Brain microvascular endothelial cell (primary cell): ENCODE measurements at regions not wholly inside any gene's neighbourhood (a gene's known extent, or its start where the extent isn't known, plus 50 kb on each side); places are given as distances from the start of the nearest gene placed in this dataset.

Experiments
- DNase-seq: peaks from one replicate; pipeline ENCODE4 v3.0.0-alpha.2; 2020
- H3K27ac ChIP-seq: fragments of 250-450 bp; sonication (Bioruptor Pico); 2 replicates; pipeline ENCODE4 v1.5.1; 2020; ENCODE audit warnings: mild to moderate bottlenecking, moderate library complexity
- H3K27me3 ChIP-seq: fragments of 250-450 bp; sonication (Bioruptor Pico); replicated peaks from 2 replicates; pipeline ENCODE4 v1.5.1; 2020; ENCODE audit warnings: mild to moderate bottlenecking
- H3K36me3 ChIP-seq: fragments of 250-450 bp; sonication (Bioruptor Pico); replicated peaks from 2 replicates; pipeline ENCODE4 v1.5.1; 2020; ENCODE audit warnings: mild to moderate bottlenecking
- H3K4me3 ChIP-seq: 2 replicates; pipeline ENCODE4 v1.5.1; 2011; ENCODE audit warnings: low read depth, mild to moderate bottlenecking, control low read depth, low read length, moderate library complexity
- in situ Hi-C: cut with HindIII; loops from 2 replicates; pipeline ENCODE4 v1.10.0; 2017; ENCODE audit warnings: low sequenced_read_pairs, low pct_ligation_motif_present
- TF ChIP-seq, protein P1 (sequence below): IDR thresholded peaks from 2 replicates; pipeline ENCODE4 v1.5.1; 2011; ENCODE audit warnings: low read depth, mild to moderate bottlenecking, moderate library complexity, low read length, control low read depth, inconsistent platforms; ENCODE audit errors: missing control alignments

DNA sequence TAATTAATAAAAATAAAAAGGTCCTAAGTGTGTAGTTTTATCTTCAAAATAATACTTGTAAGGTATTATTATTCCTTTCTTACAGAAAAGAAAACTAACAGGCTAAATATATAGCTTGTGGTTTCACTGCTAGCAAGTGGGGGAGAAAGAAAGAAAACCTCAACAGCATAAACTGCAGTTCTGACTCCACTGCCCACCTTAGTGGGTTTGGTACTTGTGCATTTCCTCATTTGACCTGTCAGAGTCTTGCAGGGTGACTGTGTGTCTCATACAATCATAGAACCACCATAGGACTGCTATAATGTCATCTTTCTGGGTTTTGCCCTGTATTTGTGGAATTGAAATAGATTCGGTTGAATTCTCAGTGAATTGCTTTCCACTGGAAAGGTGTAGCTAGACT lies 94.7 kb upstream of the PUDP start:
- Histone ChIP-seq H3K36me3 (no peaks in the 10 kb centered on the region), H3K4me3 (no peak overlapping the region), H3K27ac (no peak overlapping the region), H3K27me3 (no peaks in the 10 kb centered on the region)
- DNase-seq = no peak
- in situ Hi-C loops = no loop called here
- TF ChIP-seq, protein P1, sequence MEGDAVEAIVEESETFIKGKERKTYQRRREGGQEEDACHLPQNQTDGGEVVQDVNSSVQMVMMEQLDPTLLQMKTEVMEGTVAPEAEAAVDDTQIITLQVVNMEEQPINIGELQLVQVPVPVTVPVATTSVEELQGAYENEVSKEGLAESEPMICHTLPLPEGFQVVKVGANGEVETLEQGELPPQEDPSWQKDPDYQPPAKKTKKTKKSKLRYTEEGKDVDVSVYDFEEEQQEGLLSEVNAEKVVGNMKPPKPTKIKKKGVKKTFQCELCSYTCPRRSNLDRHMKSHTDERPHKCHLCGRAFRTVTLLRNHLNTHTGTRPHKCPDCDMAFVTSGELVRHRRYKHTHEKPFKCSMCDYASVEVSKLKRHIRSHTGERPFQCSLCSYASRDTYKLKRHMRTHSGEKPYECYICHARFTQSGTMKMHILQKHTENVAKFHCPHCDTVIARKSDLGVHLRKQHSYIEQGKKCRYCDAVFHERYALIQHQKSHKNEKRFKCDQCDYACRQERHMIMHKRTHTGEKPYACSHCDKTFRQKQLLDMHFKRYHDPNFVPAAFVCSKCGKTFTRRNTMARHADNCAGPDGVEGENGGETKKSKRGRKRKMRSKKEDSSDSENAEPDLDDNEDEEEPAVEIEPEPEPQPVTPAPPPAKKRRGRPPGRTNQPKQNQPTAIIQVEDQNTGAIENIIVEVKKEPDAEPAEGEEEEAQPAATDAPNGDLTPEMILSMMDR = no peak

DNA sequence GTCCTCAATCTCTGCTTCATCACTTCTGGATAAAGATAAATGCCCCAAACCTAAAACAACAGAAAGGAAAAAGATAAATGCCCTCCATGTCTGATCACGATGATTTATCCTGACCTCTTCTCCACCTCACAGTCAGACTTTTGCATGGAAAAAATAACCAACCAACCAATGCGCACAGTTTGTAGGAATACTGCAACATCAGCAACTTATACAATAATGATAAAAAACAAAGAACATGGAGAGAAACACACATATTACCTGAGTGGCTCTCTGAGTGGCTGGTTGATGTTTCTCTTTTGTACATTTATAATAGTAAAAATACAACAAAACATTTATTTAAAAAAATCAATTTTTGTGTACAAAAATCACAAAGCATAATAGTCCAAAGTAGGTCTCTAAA lies 93.0 kb upstream of the PUDP start:
- no peaks in the 10 kb centered on the region for H3K36me3 ChIP-seq
- DNase-seq = no peak
- TF ChIP-seq, protein P1 = no peak
- H3K27me3 ChIP-seq = no peaks in the 10 kb centered on the region
- no peak overlapping the region for H3K4me3 ChIP-seq
- no peak overlapping the region for H3K27ac ChIP-seq
- in situ Hi-C loops = no loop called here

GRCh38 chrX:7235071-7235470 lies 87.1 kb upstream of the PUDP start:
- DNase-seq = no peak
- Histone ChIP-seq H3K4me3 (no peak overlapping the region), H3K36me3 (no peaks in the 10 kb centered on the region), H3K27ac (no peak overlapping the region), H3K27me3 (no peaks in the 10 kb centered on the region)
- in situ Hi-C loops = no loop called here
- TF ChIP-seq, protein P1 = no peak

GRCh38 chrX:7233580-7234406 lies 85.8 kb upstream of the PUDP start:
- in situ Hi-C loops = no loop called here
- H3K36me3 ChIP-seq = no peaks in the 10 kb centered on the region
- no peak overlapping the region for H3K27ac ChIP-seq
- H3K4me3 ChIP-seq = no peak overlapping the region
- H3K27me3 ChIP-seq = no peaks in the 10 kb centered on the region
- DNase-seq = no peak
- TF ChIP-seq, protein P1 = peak; percentile 14

DNA sequence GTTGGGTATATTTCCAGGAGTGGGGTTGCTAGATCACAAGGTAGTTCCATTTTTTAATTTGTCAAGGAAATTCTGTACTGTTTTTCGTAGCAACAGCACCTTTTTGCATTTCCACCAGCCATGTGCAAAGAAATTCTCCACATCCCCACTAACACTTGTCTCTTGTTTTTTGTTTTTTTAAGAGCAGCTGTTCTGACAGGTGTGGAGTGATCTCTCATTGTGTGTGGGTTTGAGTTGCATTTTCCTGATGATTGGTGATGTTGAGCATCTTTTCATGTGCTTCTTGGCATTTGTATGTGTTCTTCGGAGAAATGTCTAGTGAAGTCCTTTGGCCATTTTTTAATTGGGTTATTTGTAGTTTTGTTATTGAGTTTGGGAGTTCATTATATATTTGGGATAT lies 80.3 kb upstream of the PUDP start:
- DNase-seq = no peak
- Histone ChIP-seq H3K27me3 (no peaks in the 10 kb centered on the region), H3K27ac (no peak overlapping the region), H3K36me3 (no peaks in the 10 kb centered on the region), H3K4me3 (no peak overlapping the region)
- TF ChIP-seq, protein P1 = no peak
- in situ Hi-C loops = no loop called here

DNA sequence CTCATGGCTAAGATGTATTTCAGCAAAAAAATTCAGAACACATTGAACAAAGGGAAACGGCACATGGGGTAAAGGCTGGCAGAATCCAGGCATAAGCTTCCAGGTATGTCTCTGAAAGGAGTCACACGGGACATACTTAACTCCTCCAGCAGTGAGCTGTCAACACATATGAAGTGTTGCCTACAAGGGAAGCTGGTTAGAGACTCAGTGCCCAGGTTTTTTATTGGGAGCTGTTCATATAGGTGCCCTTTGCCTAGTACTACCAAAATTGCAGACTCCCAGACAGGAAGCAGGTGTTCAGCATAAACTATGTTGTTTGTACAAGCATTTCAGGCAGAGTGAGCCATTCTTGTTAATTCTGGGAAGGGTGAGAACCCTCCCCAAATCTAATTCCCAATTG lies 77.4 kb upstream of the PUDP start:
- TF ChIP-seq, protein P1 = no peak
- Histone ChIP-seq H3K27me3 (no peaks in the 10 kb centered on the region), H3K4me3 (no peak overlapping the region), H3K27ac (no peak overlapping the region), H3K36me3 (no peaks in the 10 kb centered on the region)
- in situ Hi-C loops = no loop called here
- DNase-seq = no peak
